HuH-7 (cell line): ENCODE measurements at regions not wholly inside any gene's neighbourhood (a gene's known extent, or its start where the extent isn't known, plus 50 kb on each side); places are given as distances from the start of the nearest gene placed in this dataset.
"Not testable (repeated sequence)": the region's sequence is repeated elsewhere in the genome, so short reads cannot be mapped to it uniquely, and the experiment has no call there.

Source experiments
- DNase-seq: peaks from one replicate; pipeline ENCODE4 v3.0.0; 2011; ENCODE audit warnings: low spot score

GRCh38 chr16:48105976-48106375 is 49.8 kb downstream of the ABCC12 start:
- no peak for DNase-seq

DNA sequence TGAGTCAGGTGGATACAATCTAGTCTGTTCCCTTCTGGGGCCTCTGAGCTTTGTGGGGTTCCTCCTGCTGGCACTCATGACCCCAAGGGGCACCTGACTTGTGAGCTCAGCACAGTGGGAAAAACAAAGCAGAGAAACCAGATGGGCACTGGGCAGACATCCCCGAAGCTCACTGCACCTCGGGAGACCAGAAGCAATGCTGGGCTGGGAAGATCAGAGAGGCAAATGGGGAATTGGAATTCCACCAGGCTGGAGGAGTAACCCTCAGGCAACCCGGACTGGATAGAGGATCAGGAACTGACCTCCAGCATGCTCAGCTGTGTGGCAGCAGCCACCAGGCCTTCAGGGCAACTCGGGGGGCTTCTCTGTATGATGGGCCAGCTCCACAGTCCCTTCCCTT is 50.3 kb downstream of the ABCC12 start:
- no peak for DNase-seq

DNA sequence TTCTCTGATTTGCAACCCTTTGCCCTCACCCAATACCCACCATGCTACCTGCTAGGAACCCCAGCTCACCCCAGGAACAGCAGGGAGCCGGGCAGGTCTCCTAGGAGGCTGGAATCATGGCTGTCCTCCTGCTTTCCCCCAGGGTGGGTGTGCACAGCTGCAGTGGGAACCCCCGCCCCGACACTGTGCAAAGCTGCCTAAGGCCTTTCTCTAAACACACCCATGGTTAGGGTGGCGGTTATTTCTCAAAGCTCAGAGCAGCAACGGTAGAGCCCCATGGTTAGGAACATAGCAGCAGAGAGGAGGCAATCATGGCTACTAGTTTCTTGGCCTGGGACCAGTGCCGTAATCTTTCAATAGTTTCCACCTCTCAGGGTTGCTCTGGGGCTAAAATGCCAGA is 52.2 kb downstream of the ABCC12 start:
- DNase-seq: no peak

DNA sequence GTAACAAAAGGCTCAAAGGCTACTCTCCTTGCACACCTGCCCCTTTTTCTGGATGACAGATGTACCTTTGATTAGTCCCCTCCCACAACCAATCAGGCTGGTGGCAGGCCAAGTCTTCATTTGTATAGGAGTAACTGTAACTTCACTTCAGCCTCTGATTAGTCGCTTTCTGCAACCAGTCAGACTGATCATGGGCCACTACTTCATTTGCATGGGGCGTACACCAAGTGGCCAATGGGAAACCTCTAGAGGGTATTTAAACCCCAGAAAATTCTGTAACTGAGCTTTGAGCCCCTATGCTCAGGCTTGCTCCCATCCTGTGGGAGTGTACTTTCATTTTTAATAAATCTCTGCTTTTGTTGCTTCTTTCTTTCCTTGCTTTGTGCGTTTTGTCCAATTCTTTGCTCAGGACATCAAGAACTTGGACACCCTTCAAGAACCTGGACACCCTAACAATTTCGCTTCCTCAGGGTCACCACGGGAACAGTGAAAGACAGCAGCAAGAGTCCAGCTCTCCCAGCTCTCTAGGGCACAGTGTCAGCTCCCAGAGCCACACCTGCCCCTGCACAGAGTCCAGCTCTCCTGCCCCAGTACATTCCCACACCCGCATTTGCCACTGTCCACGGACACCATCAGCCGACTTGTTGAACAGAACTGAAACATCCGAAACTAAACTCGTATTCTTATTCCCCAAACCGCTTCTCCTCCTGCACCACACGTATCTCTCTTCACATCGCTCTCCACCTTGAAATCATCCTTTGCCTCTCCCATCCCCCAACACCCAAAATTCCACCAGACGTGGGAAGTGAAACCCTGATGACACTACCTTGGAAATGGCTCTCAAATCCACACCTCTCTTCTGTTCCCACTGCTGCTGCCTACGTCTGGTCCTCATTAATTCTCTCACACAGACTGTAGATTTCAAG is 53.4 kb downstream of the ABCC12 start:
- no peak for DNase-seq

- DNase-seq: no peak
Observed at GRCh38 chr16:48101069-48101674, 54.6 kb downstream of the ABCC12 start.

- no peak for DNase-seq
Observed at GRCh38 chr16:48099455-48099854, 56.3 kb downstream of the ABCC12 start.

DNA sequence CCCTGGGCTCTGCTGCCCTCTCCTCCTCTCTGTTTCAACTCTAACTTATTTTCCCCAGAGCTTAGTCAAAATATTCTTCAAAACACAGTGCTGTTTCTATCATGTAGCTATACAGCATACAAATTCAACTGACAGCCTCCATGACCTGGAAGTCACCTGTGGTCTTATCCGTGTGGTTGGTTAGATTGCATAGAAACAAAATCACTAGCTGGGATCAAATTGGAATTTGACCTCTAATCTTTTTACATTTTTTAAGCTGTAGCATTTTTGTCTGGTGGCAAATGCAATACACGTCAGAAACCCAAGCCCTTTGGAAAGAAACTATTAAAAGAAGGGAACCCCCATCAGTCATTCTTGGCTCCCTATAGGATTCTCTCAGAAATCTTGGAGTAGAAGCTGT is 57.3 kb downstream of the ABCC12 start:
- no peak for DNase-seq

DNA sequence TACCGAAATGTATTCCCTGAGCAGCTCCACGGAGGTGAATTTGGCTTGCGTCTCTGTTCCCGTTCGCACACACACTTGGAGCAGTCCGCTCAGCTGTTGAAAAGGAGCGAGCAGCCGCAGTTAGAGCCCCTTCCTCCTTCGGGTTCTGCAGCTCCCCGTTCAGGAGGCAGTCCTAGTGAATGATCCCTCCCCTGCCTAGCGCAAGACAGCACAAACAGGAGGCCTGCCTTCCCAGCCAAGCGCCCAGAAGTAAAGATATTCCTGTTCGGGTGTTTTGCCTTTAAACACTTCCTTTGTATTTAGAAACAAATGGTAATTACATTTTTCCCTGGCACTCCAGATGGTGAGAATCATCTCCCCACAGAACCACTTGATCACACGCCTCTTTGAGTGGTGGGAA is 64.7 kb downstream of the ABCC12 start:
- no peak for DNase-seq

DNA sequence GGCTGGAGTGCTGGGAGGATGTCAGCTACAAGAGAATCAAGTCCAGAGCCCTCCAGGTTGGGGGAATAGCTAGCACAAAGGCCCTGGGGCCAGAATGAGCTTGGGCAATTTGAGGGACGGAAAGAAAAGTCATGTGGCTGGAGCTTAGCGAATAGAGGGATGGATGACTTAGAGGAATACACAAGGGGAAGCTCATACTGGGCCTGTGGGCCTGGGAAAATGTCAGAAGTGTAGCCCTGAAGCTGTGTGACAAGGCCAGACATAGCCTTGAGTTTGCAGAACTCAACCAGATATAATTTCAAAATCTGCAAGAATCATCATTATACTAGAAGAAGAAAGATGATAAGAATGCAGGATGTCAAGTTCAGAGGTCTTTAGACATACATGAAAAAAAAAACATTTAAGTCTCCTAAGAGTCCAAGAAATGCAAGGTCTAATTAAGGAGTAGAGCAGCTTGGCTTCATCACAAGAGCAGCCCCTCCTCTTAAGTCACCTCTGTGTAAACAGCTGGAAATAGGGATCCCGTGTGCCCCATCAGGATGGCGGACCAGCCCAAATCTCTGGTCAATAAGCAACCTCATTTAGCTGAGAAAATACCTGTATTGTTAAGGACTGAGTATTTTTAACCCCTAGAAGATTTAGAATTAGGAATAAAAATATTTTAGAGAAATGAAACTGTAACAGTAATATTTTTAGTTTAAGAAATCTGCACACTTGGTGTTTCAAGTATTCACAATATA is 66.6 kb downstream of the ABCC12 start:
- DNase-seq: no peak

DNA sequence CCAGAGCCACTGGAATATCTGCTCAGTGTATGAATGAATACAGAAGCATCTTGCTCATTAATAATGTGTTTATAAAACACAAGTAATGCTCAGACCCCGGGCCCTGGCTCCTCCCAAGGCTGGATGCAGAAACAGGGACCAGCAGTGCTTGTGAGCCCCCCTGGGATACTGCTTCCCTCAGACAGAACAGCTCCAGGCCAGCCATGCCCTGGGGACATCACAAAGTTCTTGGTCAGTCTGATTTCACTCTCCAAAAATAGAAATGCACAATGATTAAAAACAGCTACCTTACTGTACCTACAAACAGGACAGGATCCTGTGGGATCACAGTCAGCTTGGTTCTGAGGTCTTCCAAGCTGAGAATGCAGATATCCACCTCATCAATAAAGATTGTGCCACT is 68.2 kb downstream of the ABCC12 start:
- DNase-seq: no peak

GRCh38 chr16:48086422-48086821 is 69.4 kb downstream of the ABCC12 start:
- DNase-seq: no peak

GRCh38 chr16:48085729-48086128 is 70.1 kb downstream of the ABCC12 start:
- no peak for DNase-seq

GRCh38 chr16:48084826-48085225 is 71.0 kb downstream of the ABCC12 start:
- DNase-seq: no peak

GRCh38 chr16:48082516-48082915 is 73.3 kb downstream of the ABCC12 start:
- no peak for DNase-seq

GRCh38 chr16:48081656-48082055 is 74.1 kb downstream of the ABCC12 start:
- DNase-seq: no peak

- DNase-seq: no peak
Observed at GRCh38 chr16:48076455-48077012, 79.3 kb downstream of the ABCC12 start.

GRCh38 chr16:48075398-48075797 is 80.4 kb downstream of the ABCC12 start:
- no peak for DNase-seq

DNA sequence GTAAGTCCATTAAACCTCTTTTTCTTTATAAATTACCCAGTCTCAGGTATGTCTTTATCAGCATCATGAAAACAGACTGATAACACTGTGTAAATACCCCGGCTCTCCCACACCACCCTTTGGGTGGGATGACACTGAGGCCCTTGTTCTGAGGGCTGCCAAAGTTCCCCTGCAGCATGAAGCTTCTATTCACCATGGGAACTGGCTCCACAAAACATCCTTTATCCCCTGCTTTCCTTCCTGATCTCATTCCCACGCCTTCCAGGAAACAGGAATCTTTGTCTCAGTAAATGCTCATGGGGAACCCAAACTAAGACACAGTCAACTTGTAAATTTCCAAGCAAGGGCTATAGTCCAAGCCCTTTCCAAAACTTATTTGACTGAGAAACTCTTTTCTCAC is 88.4 kb downstream of the ABCC12 start:
- no peak for DNase-seq

DNA sequence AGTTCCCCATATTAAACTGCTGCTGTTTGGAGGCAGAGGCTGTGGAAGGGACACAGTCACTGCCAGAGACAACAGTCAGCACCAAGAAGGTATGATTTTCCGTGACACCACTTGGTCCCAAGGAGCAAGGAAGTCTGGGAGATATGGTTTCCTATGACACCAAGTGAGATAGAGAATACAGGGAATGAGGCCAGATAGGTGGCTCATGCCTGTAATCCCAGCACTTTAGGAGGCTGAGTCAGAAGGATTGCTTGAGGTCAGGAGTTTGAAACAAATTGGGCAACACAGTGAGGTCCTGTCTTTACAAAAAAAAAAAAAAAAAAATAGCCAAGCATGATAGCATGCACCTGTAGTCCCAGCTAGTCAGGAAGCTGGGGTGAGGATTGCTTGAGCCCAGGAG is 90.8 kb downstream of the ABCC12 start:
- DNase-seq: no peak

- DNase-seq: no peak
Observed at GRCh38 chr16:48062681-48063080, 93.1 kb downstream of the ABCC12 start.

GRCh38 chr16:48059936-48060335 is 95.9 kb downstream of the ABCC12 start:
- no peak for DNase-seq

DNA sequence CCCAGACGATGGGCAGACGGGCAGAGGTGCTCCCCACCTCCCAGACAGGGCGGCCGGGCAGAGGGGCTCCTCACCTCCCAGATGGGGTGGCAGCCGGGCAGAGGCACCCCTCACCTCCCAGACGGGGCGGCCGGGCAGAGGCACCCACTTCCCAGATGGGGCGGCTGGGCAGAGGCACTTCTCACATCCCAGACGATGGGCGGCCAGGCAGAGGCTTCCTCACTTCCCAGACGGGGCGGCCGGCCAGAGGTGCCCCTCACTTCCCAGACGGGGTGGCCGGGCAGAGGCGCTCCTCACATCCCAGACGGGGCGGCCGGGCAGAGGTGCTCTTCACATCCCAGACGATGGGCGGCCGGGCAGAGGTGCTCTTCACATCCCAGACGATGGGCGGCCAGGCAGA is 96.6 kb downstream of the ABCC12 start:
- DNase-seq: not testable (repeated sequence)

- DNase-seq: no peak
Observed at GRCh38 chr16:48057048-48057447, 98.7 kb downstream of the ABCC12 start.
